ENCODE measurements at regions not wholly inside any gene's neighbourhood (a gene's known extent, or its start where the extent isn't known, plus 50 kb on each side); places are given as distances from the start of the nearest gene placed in this dataset.

- no peak overlapping the region for H2AFZ ChIP-seq (ENCODE audit: low read depth)
- H3K4me2 ChIP-seq = no peak overlapping the region
- H3K4me3 ChIP-seq (IDR thresholded peaks at IDR 0.05; ENCODE audit: insufficient read depth, low read depth, low read length) = no peak overlapping the region
- no peaks in the 10 kb centered on the region for H4K20me1 ChIP-seq (ENCODE audit: insufficient read depth)
- H3K79me2 ChIP-seq (ENCODE audit: insufficient read depth, low read depth) = no peaks in the 10 kb centered on the region
- TF ChIP-seq, protein P1, sequence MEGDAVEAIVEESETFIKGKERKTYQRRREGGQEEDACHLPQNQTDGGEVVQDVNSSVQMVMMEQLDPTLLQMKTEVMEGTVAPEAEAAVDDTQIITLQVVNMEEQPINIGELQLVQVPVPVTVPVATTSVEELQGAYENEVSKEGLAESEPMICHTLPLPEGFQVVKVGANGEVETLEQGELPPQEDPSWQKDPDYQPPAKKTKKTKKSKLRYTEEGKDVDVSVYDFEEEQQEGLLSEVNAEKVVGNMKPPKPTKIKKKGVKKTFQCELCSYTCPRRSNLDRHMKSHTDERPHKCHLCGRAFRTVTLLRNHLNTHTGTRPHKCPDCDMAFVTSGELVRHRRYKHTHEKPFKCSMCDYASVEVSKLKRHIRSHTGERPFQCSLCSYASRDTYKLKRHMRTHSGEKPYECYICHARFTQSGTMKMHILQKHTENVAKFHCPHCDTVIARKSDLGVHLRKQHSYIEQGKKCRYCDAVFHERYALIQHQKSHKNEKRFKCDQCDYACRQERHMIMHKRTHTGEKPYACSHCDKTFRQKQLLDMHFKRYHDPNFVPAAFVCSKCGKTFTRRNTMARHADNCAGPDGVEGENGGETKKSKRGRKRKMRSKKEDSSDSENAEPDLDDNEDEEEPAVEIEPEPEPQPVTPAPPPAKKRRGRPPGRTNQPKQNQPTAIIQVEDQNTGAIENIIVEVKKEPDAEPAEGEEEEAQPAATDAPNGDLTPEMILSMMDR (conservative IDR thresholded peaks at IDR 0.05; ENCODE audit: low read depth, low read length) = no peak
- H3K9ac ChIP-seq = no peak overlapping the region
- no peaks in the 10 kb centered on the region for H3K27me3 ChIP-seq (ENCODE audit: insufficient read depth, low read depth)
- H3K36me3 ChIP-seq (ENCODE audit: insufficient read depth) = no peaks in the 10 kb centered on the region
- H3K4me1 ChIP-seq (ENCODE audit: low read depth, poor library complexity, severe bottlenecking) = no peaks in the 10 kb centered on the region
- H3K27ac ChIP-seq = no peak overlapping the region
These were observed 132.7 kb upstream of the USP15 start for GRCh38 chr12:62127516-62127915.

- Histone ChIP-seq H3K9ac (no peak overlapping the region), H3K27me3 (ENCODE audit: insufficient read depth, low read depth) (no peaks in the 10 kb centered on the region), H2AFZ (ENCODE audit: low read depth) (no peak overlapping the region), H3K4me1 (ENCODE audit: low read depth, poor library complexity, severe bottlenecking) (no peaks in the 10 kb centered on the region), H3K4me2 (no peak overlapping the region), H3K36me3 (ENCODE audit: insufficient read depth) (no peaks in the 10 kb centered on the region), H4K20me1 (ENCODE audit: insufficient read depth) (no peaks in the 10 kb centered on the region), H3K79me2 (ENCODE audit: insufficient read depth, low read depth) (no peaks in the 10 kb centered on the region), H3K4me3 (IDR thresholded peaks at IDR 0.05; ENCODE audit: insufficient read depth, low read depth, low read length) (no peak overlapping the region), H3K27ac (no peak overlapping the region)
- TF ChIP-seq, protein P1 (conservative IDR thresholded peaks at IDR 0.05; ENCODE audit: low read depth, low read length) = no peak
These were observed 131.8 kb upstream of the USP15 start for GRCh38 chr12:62128175-62128975.

DNA sequence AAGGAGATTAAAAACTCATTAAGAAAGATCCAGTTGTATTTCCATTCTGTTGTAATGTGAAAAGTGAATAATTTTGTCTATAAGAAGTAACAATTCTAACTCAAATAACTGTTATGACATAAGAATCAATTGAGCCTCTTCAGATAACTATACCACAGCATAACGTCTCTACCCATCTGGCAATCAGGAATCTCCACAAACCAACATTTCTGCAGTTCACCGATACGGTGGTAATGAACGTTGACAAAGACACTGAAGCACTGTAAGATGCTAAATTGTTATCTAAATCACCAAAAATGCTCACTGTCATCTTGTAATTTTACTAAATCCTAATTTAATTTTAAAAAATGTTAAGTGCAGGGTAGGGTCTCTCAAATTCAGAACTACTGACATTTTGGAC, 130.9 kb upstream of the USP15 start:
- no peak overlapping the region for H3K4me2 ChIP-seq
- H3K4me3 ChIP-seq (IDR thresholded peaks at IDR 0.05; ENCODE audit: insufficient read depth, low read depth, low read length) = no peak overlapping the region
- no peaks in the 10 kb centered on the region for H3K79me2 ChIP-seq (ENCODE audit: insufficient read depth, low read depth)
- H4K20me1 ChIP-seq (ENCODE audit: insufficient read depth) = no peaks in the 10 kb centered on the region
- no peak overlapping the region for H3K9ac ChIP-seq
- no peak overlapping the region for H2AFZ ChIP-seq (ENCODE audit: low read depth)
- H3K36me3 ChIP-seq (ENCODE audit: insufficient read depth) = no peaks in the 10 kb centered on the region
- TF ChIP-seq, protein P1 (conservative IDR thresholded peaks at IDR 0.05; ENCODE audit: low read depth, low read length) = no peak
- no peaks in the 10 kb centered on the region for H3K4me1 ChIP-seq (ENCODE audit: low read depth, poor library complexity, severe bottlenecking)
- H3K27ac ChIP-seq = no peak overlapping the region
- no peaks in the 10 kb centered on the region for H3K27me3 ChIP-seq (ENCODE audit: insufficient read depth, low read depth)

- H3K27me3 ChIP-seq (ENCODE audit: insufficient read depth, low read depth) = no peaks in the 10 kb centered on the region
- no peaks in the 10 kb centered on the region for H4K20me1 ChIP-seq (ENCODE audit: insufficient read depth)
- H3K27ac ChIP-seq = no peak overlapping the region
- no peak overlapping the region for H3K4me3 ChIP-seq (IDR thresholded peaks at IDR 0.05; ENCODE audit: insufficient read depth, low read depth, low read length)
- no peaks in the 10 kb centered on the region for H3K79me2 ChIP-seq (ENCODE audit: insufficient read depth, low read depth)
- H3K9ac ChIP-seq = no peak overlapping the region
- H3K36me3 ChIP-seq (ENCODE audit: insufficient read depth) = no peaks in the 10 kb centered on the region
- H2AFZ ChIP-seq (ENCODE audit: low read depth) = no peak overlapping the region
- no peak overlapping the region for H3K4me2 ChIP-seq
- TF ChIP-seq, protein P1 (conservative IDR thresholded peaks at IDR 0.05; ENCODE audit: low read depth, low read length) = no peak
- peaks cover 3% of the 10 kb centered on the region for H3K4me1 ChIP-seq (ENCODE audit: low read depth, poor library complexity, severe bottlenecking)
These were observed 129.8 kb upstream of the USP15 start for GRCh38 chr12:62130402-62130801.
